ENCODE measurements at regions not wholly inside any gene's neighbourhood (a gene's known extent, or its start where the extent isn't known, plus 50 kb on each side); places are given as distances from the start of the nearest gene placed in this dataset.
"Not testable (repeated sequence)": the region's sequence is repeated elsewhere in the genome, so short reads cannot be mapped to it uniquely, and the experiment has no call there.

- H3K4me3 ChIP-seq (ENCODE audit: low read length): no peak overlapping the region
- DNase-seq (ENCODE audit: low read depth): no peak
- TF ChIP-seq, protein P1, sequence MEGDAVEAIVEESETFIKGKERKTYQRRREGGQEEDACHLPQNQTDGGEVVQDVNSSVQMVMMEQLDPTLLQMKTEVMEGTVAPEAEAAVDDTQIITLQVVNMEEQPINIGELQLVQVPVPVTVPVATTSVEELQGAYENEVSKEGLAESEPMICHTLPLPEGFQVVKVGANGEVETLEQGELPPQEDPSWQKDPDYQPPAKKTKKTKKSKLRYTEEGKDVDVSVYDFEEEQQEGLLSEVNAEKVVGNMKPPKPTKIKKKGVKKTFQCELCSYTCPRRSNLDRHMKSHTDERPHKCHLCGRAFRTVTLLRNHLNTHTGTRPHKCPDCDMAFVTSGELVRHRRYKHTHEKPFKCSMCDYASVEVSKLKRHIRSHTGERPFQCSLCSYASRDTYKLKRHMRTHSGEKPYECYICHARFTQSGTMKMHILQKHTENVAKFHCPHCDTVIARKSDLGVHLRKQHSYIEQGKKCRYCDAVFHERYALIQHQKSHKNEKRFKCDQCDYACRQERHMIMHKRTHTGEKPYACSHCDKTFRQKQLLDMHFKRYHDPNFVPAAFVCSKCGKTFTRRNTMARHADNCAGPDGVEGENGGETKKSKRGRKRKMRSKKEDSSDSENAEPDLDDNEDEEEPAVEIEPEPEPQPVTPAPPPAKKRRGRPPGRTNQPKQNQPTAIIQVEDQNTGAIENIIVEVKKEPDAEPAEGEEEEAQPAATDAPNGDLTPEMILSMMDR (conservative IDR thresholded peaks at IDR 0.05; ENCODE audit: low read depth, low read length): no peak
Measured at GRCh38 chr17:22123536-22124281, 431.4 kb downstream of the KCNJ18 start.

GRCh38 chr17:22128171-22128570, 435.8 kb downstream of the KCNJ18 start:
- H3K4me3 ChIP-seq (ENCODE audit: low read length): no peak overlapping the region
- DNase-seq (ENCODE audit: low read depth): no peak
- TF ChIP-seq, protein P1 (conservative IDR thresholded peaks at IDR 0.05; ENCODE audit: low read depth, low read length): no peak

DNA sequence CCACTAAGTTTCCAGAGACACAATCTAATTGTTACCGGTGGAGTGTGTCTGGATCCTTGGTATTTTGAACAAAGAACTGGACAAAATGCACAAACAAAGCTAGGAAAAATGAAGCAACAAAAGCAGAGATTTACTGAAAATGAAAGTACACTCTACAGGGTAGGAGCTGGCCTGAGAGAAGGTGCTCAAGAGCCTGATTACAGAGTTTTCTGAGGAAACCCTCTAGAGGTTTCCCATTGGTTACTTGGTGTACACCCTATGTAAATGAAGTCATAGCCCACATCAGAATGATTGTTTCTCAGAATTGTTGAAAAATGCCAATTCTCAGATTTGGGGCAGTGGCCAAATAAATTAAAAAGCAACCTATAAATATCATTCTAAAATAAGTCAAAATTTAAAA, 436.4 kb downstream of the KCNJ18 start:
- TF ChIP-seq, protein P1 (conservative IDR thresholded peaks at IDR 0.05; ENCODE audit: low read depth, low read length): no peak
- H3K4me3 ChIP-seq (ENCODE audit: low read length): no peak overlapping the region
- DNase-seq (ENCODE audit: low read depth): no peak

- not testable (repeated sequence) for DNase-seq (ENCODE audit: low read depth); H3K4me3 ChIP-seq (ENCODE audit: low read length)
Measured at GRCh38 chr17:22129920-22130319, 437.6 kb downstream of the KCNJ18 start.

DNA sequence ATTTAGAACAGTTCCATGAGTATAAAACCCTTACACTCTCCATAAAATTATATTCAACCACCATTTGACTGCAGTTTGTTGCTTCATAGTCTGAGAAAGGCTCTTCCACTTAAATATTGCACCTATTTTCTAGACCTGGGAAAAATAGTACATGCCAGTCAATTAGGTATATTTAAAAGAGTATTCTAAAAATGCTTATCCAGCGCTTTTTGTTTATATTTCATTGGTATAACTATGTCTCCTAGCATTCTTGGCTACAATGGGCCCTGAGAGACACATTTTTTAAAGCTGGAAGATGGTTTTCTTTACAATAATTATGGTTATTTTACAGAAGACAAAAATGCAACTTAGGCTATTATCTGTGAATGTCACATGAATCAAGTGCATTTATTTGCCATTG, 439.4 kb downstream of the KCNJ18 start:
- no peak for DNase-seq (ENCODE audit: low read depth)
- no peak overlapping the region for H3K4me3 ChIP-seq (ENCODE audit: low read length)
- TF ChIP-seq, protein P1 (conservative IDR thresholded peaks at IDR 0.05; ENCODE audit: low read depth, low read length): no peak

DNA sequence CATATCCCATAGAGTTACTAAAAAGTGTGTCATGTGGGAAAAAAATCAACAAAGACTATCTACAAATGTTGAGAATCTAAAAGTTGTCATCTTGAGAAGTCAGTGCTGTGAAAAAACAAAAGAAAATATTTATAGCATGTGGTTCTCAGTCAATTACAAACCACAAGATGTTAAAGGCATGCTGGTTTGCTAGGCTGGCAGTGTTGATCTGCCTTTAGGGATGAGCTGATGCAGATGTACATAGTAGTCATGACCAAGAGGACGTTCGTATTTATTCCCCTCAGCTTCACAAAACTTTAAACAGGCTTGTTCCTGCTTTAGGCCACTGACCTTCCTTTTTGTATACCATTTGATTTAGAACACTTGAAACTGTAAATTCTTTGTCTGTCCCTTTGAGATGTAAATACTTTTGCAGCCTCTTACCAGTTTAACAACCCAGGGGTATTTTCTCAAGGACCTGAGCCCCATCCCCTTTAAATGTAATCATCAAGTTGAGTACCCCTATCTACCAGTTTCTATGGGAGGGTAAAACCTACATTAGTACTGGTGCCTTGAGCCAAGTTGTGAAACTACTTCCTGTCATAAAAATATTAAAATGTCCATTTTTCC, 446.6 kb downstream of the KCNJ18 start:
- DNase-seq (ENCODE audit: low read depth): no peak
- TF ChIP-seq, protein P1 (conservative IDR thresholded peaks at IDR 0.05; ENCODE audit: low read depth, low read length): no peak

GRCh38 chr17:22142091-22142490, 449.8 kb downstream of the KCNJ18 start:
- TF ChIP-seq, protein P1 (conservative IDR thresholded peaks at IDR 0.05; ENCODE audit: low read depth, low read length): no peak
- H3K4me3 ChIP-seq (ENCODE audit: low read length): no peak overlapping the region
- no peak for DNase-seq (ENCODE audit: low read depth)

More for the DNA sequence above, 446.6 kb downstream of the KCNJ18 start:
- no peak overlapping the region for H3K4me3 ChIP-seq (ENCODE audit: low read length)

All from retinal pigment epithelial cell (primary cell).